ENCODE measurements at regions not wholly inside any gene's neighbourhood (a gene's known extent, or its start where the extent isn't known, plus 50 kb on each side); places are given as distances from the start of the nearest gene placed in this dataset.

- no peak for TF ChIP-seq EZH2 (IDR thresholded peaks at IDR 0.05; ENCODE audit: borderline replicate concordance)
- TF ChIP-seq, protein P1, sequence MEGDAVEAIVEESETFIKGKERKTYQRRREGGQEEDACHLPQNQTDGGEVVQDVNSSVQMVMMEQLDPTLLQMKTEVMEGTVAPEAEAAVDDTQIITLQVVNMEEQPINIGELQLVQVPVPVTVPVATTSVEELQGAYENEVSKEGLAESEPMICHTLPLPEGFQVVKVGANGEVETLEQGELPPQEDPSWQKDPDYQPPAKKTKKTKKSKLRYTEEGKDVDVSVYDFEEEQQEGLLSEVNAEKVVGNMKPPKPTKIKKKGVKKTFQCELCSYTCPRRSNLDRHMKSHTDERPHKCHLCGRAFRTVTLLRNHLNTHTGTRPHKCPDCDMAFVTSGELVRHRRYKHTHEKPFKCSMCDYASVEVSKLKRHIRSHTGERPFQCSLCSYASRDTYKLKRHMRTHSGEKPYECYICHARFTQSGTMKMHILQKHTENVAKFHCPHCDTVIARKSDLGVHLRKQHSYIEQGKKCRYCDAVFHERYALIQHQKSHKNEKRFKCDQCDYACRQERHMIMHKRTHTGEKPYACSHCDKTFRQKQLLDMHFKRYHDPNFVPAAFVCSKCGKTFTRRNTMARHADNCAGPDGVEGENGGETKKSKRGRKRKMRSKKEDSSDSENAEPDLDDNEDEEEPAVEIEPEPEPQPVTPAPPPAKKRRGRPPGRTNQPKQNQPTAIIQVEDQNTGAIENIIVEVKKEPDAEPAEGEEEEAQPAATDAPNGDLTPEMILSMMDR (IDR thresholded peaks at IDR 0.05; ENCODE audit: poor library complexity): no peak
Observed at GRCh38 chr4:15362541-15362940, 65.3 kb upstream of the C1QTNF7 start.
